ENCODE measurements at regions not wholly inside any gene's neighbourhood (a gene's known extent, or its start where the extent isn't known, plus 50 kb on each side); places are given as distances from the start of the nearest gene placed in this dataset.

GRCh38 chr3:106688464-106688863 lies 688.8 kb upstream of the CCDC54 start:
- no peak overlapping the region for H3K4me3 ChIP-seq (ENCODE audit: control insufficient read depth in 1 of 7, extremely low read depth in 1 of 7, insufficient read depth in 4 of 7, low read depth in 2 of 7, low read length in 6 of 7)
- no CpG with 5 or more reads among the region's 2 CpGs for WGBS (ENCODE audit: insufficient coverage)

DNA sequence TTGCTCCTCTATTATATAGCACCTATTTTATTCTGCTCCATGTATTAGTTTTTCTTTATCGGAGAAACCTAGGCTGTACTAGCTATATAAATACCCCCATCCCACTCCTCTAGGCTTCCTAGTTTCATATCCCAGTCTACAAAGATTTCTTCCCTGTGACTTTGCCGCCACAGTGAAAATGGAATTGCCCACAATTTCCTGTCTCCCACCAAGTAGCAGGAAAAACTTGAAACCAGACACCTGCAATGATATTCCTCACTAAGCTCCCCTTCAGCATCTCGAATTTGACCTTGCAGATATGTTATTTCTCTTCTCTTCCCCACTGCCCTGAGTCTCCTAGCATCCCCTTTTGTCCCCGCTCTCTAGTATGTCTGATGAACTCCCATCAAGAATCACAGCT lies 685.8 kb upstream of the CCDC54 start:
- Histone ChIP-seq H3K4me3 (ENCODE audit: control insufficient read depth in 1 of 7, extremely low read depth in 1 of 7, insufficient read depth in 4 of 7, low read depth in 2 of 7, low read length in 6 of 7) (no peak overlapping the region), H3K27ac (ENCODE audit: insufficient read depth in 1 of 2, low read depth in 1 of 2, low read length in 2 of 2, poor library complexity in 1 of 2, severe bottlenecking in 2 of 2) (no peak overlapping the region), H3K9me3 (ENCODE audit: control extremely low read depth in 1 of 5, control insufficient read depth in 4 of 5, insufficient read depth in 2 of 5, low read depth in 1 of 5, low read length in 4 of 5) (peaks cover 0 to 1% (median 0%) of the 10 kb centered on the region in 5 experiments), H3K36me3 (ENCODE audit: control insufficient read depth in 4 of 4, insufficient read depth in 4 of 4, low read length in 3 of 4) (no peaks in the 10 kb centered on the region), H3K4me1 (ENCODE audit: control extremely low read depth in 1 of 4, control insufficient read depth in 4 of 4, insufficient read depth in 4 of 4, low read length in 3 of 4) (no peaks in the 10 kb centered on the region), H3K27me3 (replicated peaks in 2 of 5; ENCODE audit: control insufficient read depth in 4 of 5, insufficient read depth in 5 of 5, low read length in 4 of 5) (no peaks in the 10 kb centered on the region)
- DNase-seq = no peak
- 63% methylated on average over 3 of the region's 4 CpGs for WGBS (ENCODE audit: insufficient coverage)
- CTCF ChIA-PET = interaction anchor here (1.6 kb wide), 1 partner anchor 9 kb away, joined by 4 read pairs; no protein-coding TSS in a partner anchor
- POLR2A ChIA-PET = no interaction called here

More at GRCh38 chr3:106688464-106688863, 688.8 kb upstream of the CCDC54 start:
- Histone ChIP-seq H3K36me3 (ENCODE audit: control insufficient read depth in 4 of 4, insufficient read depth in 4 of 4, low read length in 3 of 4) (no peaks in the 10 kb centered on the region), H3K27ac (ENCODE audit: insufficient read depth in 1 of 2, low read depth in 1 of 2, low read length in 2 of 2, poor library complexity in 1 of 2, severe bottlenecking in 2 of 2) (no peak overlapping the region), H3K27me3 (replicated peaks in 2 of 5; ENCODE audit: control insufficient read depth in 4 of 5, insufficient read depth in 5 of 5, low read length in 4 of 5) (no peaks in the 10 kb centered on the region), H3K9me3 (ENCODE audit: control extremely low read depth in 1 of 5, control insufficient read depth in 4 of 5, insufficient read depth in 2 of 5, low read depth in 1 of 5, low read length in 4 of 5) (peaks cover 0 to 1% (median 0%) of the 10 kb centered on the region in 5 experiments), H3K4me1 (ENCODE audit: control extremely low read depth in 1 of 4, control insufficient read depth in 4 of 4, insufficient read depth in 4 of 4, low read length in 3 of 4) (no peaks in the 10 kb centered on the region)
- DNase-seq = no peak
- ChIA-PET CTCF (no interaction called here), POLR2A (no interaction called here)

GRCh38 chr3:106692624-106693023 lies 684.6 kb upstream of the CCDC54 start:
- no peak overlapping the region for H3K4me3 ChIP-seq (ENCODE audit: control insufficient read depth in 1 of 7, extremely low read depth in 1 of 7, insufficient read depth in 4 of 7, low read depth in 2 of 7, low read length in 6 of 7)
- H3K9me3 ChIP-seq (ENCODE audit: control extremely low read depth in 1 of 5, control insufficient read depth in 4 of 5, insufficient read depth in 2 of 5, low read depth in 1 of 5, low read length in 4 of 5) = no peaks in the 10 kb centered on the region
- H3K4me1 ChIP-seq (ENCODE audit: control extremely low read depth in 1 of 4, control insufficient read depth in 4 of 4, insufficient read depth in 4 of 4, low read length in 3 of 4) = no peaks in the 10 kb centered on the region
- no peaks in the 10 kb centered on the region for H3K36me3 ChIP-seq (ENCODE audit: control insufficient read depth in 4 of 4, insufficient read depth in 4 of 4, low read length in 3 of 4)
- CTCF ChIA-PET = no interaction called here
- DNase-seq = no peak
- no peak overlapping the region for H3K27ac ChIP-seq (ENCODE audit: insufficient read depth in 1 of 2, low read depth in 1 of 2, low read length in 2 of 2, poor library complexity in 1 of 2, severe bottlenecking in 2 of 2)
- no peaks in the 10 kb centered on the region for H3K27me3 ChIP-seq (replicated peaks in 2 of 5; ENCODE audit: control insufficient read depth in 4 of 5, insufficient read depth in 5 of 5, low read length in 4 of 5)
- POLR2A ChIA-PET = no interaction called here
- WGBS (ENCODE audit: insufficient coverage) = 92% methylated on average over 2 of the region's 3 CpGs

DNA sequence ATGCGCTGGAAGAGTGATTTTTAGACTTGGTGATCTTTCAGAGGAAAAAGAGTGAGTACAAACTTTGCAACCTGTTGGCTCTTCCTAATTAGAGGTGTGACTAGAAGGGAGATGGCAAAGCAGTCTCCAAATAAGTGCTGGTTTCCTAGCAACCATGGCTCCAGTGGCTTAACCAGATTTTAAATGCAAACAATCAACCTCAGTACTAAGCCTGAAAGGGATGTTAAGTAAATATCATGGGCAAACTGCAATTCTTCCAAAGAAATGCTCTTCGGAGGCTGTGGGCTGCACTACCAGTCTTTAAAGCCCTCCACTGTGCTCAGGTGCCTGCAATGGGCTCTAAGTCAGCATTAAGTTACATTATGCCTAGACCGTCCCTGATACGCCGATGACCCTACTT lies 678.1 kb upstream of the CCDC54 start:
- H3K36me3 ChIP-seq (ENCODE audit: control insufficient read depth in 4 of 4, insufficient read depth in 4 of 4, low read length in 3 of 4) = no peaks in the 10 kb centered on the region
- DNase-seq = no peak
- no peak overlapping the region for H3K4me3 ChIP-seq (ENCODE audit: control insufficient read depth in 1 of 7, extremely low read depth in 1 of 7, insufficient read depth in 4 of 7, low read depth in 2 of 7, low read length in 6 of 7)
- no peaks in the 10 kb centered on the region for H3K27me3 ChIP-seq (replicated peaks in 2 of 5; ENCODE audit: control insufficient read depth in 4 of 5, insufficient read depth in 5 of 5, low read length in 4 of 5)
- POLR2A ChIA-PET = no interaction called here
- CTCF ChIA-PET = no interaction called here
- no peak overlapping the region for H3K27ac ChIP-seq (ENCODE audit: insufficient read depth in 1 of 2, low read depth in 1 of 2, low read length in 2 of 2, poor library complexity in 1 of 2, severe bottlenecking in 2 of 2)
- H3K9me3 ChIP-seq (ENCODE audit: control extremely low read depth in 1 of 5, control insufficient read depth in 4 of 5, insufficient read depth in 2 of 5, low read depth in 1 of 5, low read length in 4 of 5) = no peaks in the 10 kb centered on the region
- 95% methylated on average over 5 of the region's 5 CpGs for WGBS (ENCODE audit: insufficient coverage)
- no peaks in the 10 kb centered on the region for H3K4me1 ChIP-seq (ENCODE audit: control extremely low read depth in 1 of 4, control insufficient read depth in 4 of 4, insufficient read depth in 4 of 4, low read length in 3 of 4)

GRCh38 chr3:106700981-106701380 lies 676.3 kb upstream of the CCDC54 start:
- H3K36me3 ChIP-seq (ENCODE audit: control insufficient read depth in 4 of 4, insufficient read depth in 4 of 4, low read length in 3 of 4) = no peaks in the 10 kb centered on the region
- 80% methylated on average over 1 of the region's 1 CpG for WGBS (ENCODE audit: insufficient coverage)
- no peaks in the 10 kb centered on the region for H3K27me3 ChIP-seq (replicated peaks in 2 of 5; ENCODE audit: control insufficient read depth in 4 of 5, insufficient read depth in 5 of 5, low read length in 4 of 5)
- H3K9me3 ChIP-seq (ENCODE audit: control extremely low read depth in 1 of 5, control insufficient read depth in 4 of 5, insufficient read depth in 2 of 5, low read depth in 1 of 5, low read length in 4 of 5) = no peaks in the 10 kb centered on the region
- DNase-seq = no peak
- POLR2A ChIA-PET = no interaction called here
- no peaks in the 10 kb centered on the region for H3K4me1 ChIP-seq (ENCODE audit: control extremely low read depth in 1 of 4, control insufficient read depth in 4 of 4, insufficient read depth in 4 of 4, low read length in 3 of 4)
- no peak overlapping the region for H3K4me3 ChIP-seq (ENCODE audit: control insufficient read depth in 1 of 7, extremely low read depth in 1 of 7, insufficient read depth in 4 of 7, low read depth in 2 of 7, low read length in 6 of 7)
- CTCF ChIA-PET = interaction anchor here (1.9 kb wide), 1 partner anchor 10 kb away, joined by 4 read pairs; no protein-coding TSS in a partner anchor
- no peak overlapping the region for H3K27ac ChIP-seq (ENCODE audit: insufficient read depth in 1 of 2, low read depth in 1 of 2, low read length in 2 of 2, poor library complexity in 1 of 2, severe bottlenecking in 2 of 2)

- CTCF ChIA-PET = no interaction called here
- POLR2A ChIA-PET = no interaction called here
- 93% methylated on average over 2 of the region's 2 CpGs for WGBS (ENCODE audit: insufficient coverage)
These were observed 673.7 kb upstream of the CCDC54 start for GRCh38 chr3:106703524-106703923.

GRCh38 chr3:106707347-106707746 lies 669.9 kb upstream of the CCDC54 start:
- H3K36me3 ChIP-seq (ENCODE audit: control insufficient read depth in 4 of 4, insufficient read depth in 4 of 4, low read length in 3 of 4) = no peaks in the 10 kb centered on the region
- no peaks in the 10 kb centered on the region for H3K27me3 ChIP-seq (replicated peaks in 2 of 5; ENCODE audit: control insufficient read depth in 4 of 5, insufficient read depth in 5 of 5, low read length in 4 of 5)
- H3K9me3 ChIP-seq (ENCODE audit: control extremely low read depth in 1 of 5, control insufficient read depth in 4 of 5, insufficient read depth in 2 of 5, low read depth in 1 of 5, low read length in 4 of 5) = no peaks in the 10 kb centered on the region
- ChIA-PET CTCF (no interaction called here), POLR2A (no interaction called here)
- no peak for DNase-seq
- no peak overlapping the region for H3K4me3 ChIP-seq (ENCODE audit: control insufficient read depth in 1 of 7, extremely low read depth in 1 of 7, insufficient read depth in 4 of 7, low read depth in 2 of 7, low read length in 6 of 7)
- WGBS (ENCODE audit: insufficient coverage) = no CpG with 5 or more reads among the region's 1 CpG
- H3K27ac ChIP-seq (ENCODE audit: insufficient read depth in 1 of 2, low read depth in 1 of 2, low read length in 2 of 2, poor library complexity in 1 of 2, severe bottlenecking in 2 of 2) = no peak overlapping the region
- H3K4me1 ChIP-seq (ENCODE audit: control extremely low read depth in 1 of 4, control insufficient read depth in 4 of 4, insufficient read depth in 4 of 4, low read length in 3 of 4) = no peaks in the 10 kb centered on the region

More at GRCh38 chr3:106703524-106703923, 673.7 kb upstream of the CCDC54 start:
- Histone ChIP-seq H3K27ac (ENCODE audit: insufficient read depth in 1 of 2, low read depth in 1 of 2, low read length in 2 of 2, poor library complexity in 1 of 2, severe bottlenecking in 2 of 2) (no peak overlapping the region), H3K4me1 (ENCODE audit: control extremely low read depth in 1 of 4, control insufficient read depth in 4 of 4, insufficient read depth in 4 of 4, low read length in 3 of 4) (no peaks in the 10 kb centered on the region), H3K9me3 (ENCODE audit: control extremely low read depth in 1 of 5, control insufficient read depth in 4 of 5, insufficient read depth in 2 of 5, low read depth in 1 of 5, low read length in 4 of 5) (no peaks in the 10 kb centered on the region), H3K27me3 (replicated peaks in 2 of 5; ENCODE audit: control insufficient read depth in 4 of 5, insufficient read depth in 5 of 5, low read length in 4 of 5) (no peaks in the 10 kb centered on the region), H3K4me3 (ENCODE audit: control insufficient read depth in 1 of 7, extremely low read depth in 1 of 7, insufficient read depth in 4 of 7, low read depth in 2 of 7, low read length in 6 of 7) (no peak overlapping the region), H3K36me3 (ENCODE audit: control insufficient read depth in 4 of 4, insufficient read depth in 4 of 4, low read length in 3 of 4) (no peaks in the 10 kb centered on the region)
- DNase-seq = no peak

Data from common myeloid progenitor, CD34-positive (primary cell).